H1 (cell line): ENCODE measurements at regions not wholly inside any gene's neighbourhood (a gene's known extent, or its start where the extent isn't known, plus 50 kb on each side); places are given as distances from the start of the nearest gene placed in this dataset.

Experiments used
- CTCF ChIA-PET: fragments of 300-600 bp; sonication (Branson Sonifier 250); formaldehyde crosslinking; loops from one replicate; lab custom pipeline; 2021; ENCODE audit not compliant: partially characterized antibody; lab: Charles Lee
- POLR2A ChIA-PET: fragments of 300-600 bp; sonication (Branson Sonifier 250); formaldehyde crosslinking; loops from one replicate; lab custom pipeline; 2021; ENCODE audit warnings: inconsistent platforms; ENCODE audit not compliant: partially characterized antibody; lab: Charles Lee
- DNase-seq, 2 experiments: peaks; one replicate each; pipeline versions ENCODE4 v3.0.0 to v3.0.0-alpha.2; 2010 to 2022; ENCODE audit warnings: low spot score in 2 of 2, low read depth in 1 of 2, mixed read lengths in 1 of 2
- FAIRE-seq: peaks from 2 replicates; lab custom pipeline; 2011; peaks lifted over from hg19 to GRCh38; lab: Jason Lieb, UNC
- H2AFZ ChIP-seq: 2 replicates; pipeline ENCODE4 v1.8.1; 2012; ENCODE audit warnings: low read length, inconsistent platforms
- H2AK5ac ChIP-seq: 2 replicates; pipeline ENCODE4 v1.6.1; 2013; ENCODE audit warnings: low read depth, low read length
- H2BK120ac ChIP-seq: replicated peaks from 2 replicates; pipeline ENCODE3; 2013; ENCODE audit warnings: low read depth, low read length, inconsistent platforms
- H2BK12ac ChIP-seq: 2 replicates; pipeline ENCODE4 v1.6.1; 2013; ENCODE audit warnings: low read depth, low read length
- H2BK15ac ChIP-seq: 2 replicates; pipeline ENCODE4 v1.6.1; 2013; ENCODE audit warnings: low read length
- H2BK20ac ChIP-seq: 2 replicates; pipeline ENCODE4 v1.6.1; 2013; ENCODE audit warnings: low read length
- H2BK5ac ChIP-seq: 2 replicates; pipeline ENCODE4 v1.6.1; 2013; ENCODE audit warnings: low read depth, low read length
- H3K14ac ChIP-seq: 2 replicates; pipeline ENCODE4 v1.6.1; 2013; ENCODE audit warnings: inconsistent platforms; ENCODE audit not compliant: insufficient read length
- H3K18ac ChIP-seq: 2 replicates; pipeline ENCODE4 v1.6.1; 2013; ENCODE audit warnings: low read length; ENCODE audit errors: extremely low read depth
- H3K23ac ChIP-seq: 2 replicates; pipeline ENCODE4 v1.6.1; 2013; ENCODE audit warnings: inconsistent platforms; ENCODE audit not compliant: insufficient read length
- H3K23me2 ChIP-seq: 2 replicates; pipeline ENCODE4 v1.6.1; 2013; ENCODE audit warnings: low read depth, low read length
- H3K27ac ChIP-seq: 2 replicates; pipeline ENCODE4 v1.6.1; 2011; ENCODE audit warnings: low read depth, low read length, inconsistent platforms
- H3K27me3 ChIP-seq, 4 experiments: replicated peaks in 1 of 4; 1 replicate in 1 of 4; 2 replicates in 3 of 4; pipeline versions ENCODE4 v1.6.1 to v1.8.1; 2011 to 2013; ENCODE audit warnings: low read length in 3 of 4, mild to moderate bottlenecking in 3 of 4, inconsistent platforms in 2 of 4, mixed read lengths in 2 of 4, moderate library complexity in 1 of 4; ENCODE audit not compliant: control insufficient read depth in 3 of 4, insufficient read depth in 3 of 4; ENCODE audit errors: extremely low read depth in 1 of 4
- H3K36me3 ChIP-seq, 4 experiments: 2 replicates each; pipeline versions ENCODE4 v1.6.1 to v1.8.1; 2011 to 2013; ENCODE audit warnings: mild to moderate bottlenecking in 4 of 4, low read length in 3 of 4, moderate library complexity in 2 of 4, control low read depth in 1 of 4, inconsistent platforms in 1 of 4; ENCODE audit not compliant: insufficient read depth in 4 of 4, control insufficient read depth in 2 of 4
- H3K4ac ChIP-seq: replicated peaks from 2 replicates; pipeline ENCODE3; 2013; ENCODE audit warnings: low read length, low read depth, mixed read lengths, inconsistent platforms; ENCODE audit not compliant: insufficient read length
- H3K4me1 ChIP-seq, 4 experiments: replicated peaks in 1 of 4; 1 replicate in 1 of 4; 2 replicates in 3 of 4; pipeline versions ENCODE4 v1.6.1 to v1.8.1; 2011 to 2013; ENCODE audit warnings: low read length in 3 of 4, inconsistent platforms in 2 of 4, mixed read lengths in 1 of 4; ENCODE audit not compliant: insufficient read depth in 4 of 4, control insufficient read depth in 3 of 4
- H3K4me2 ChIP-seq, 2 experiments: 2 replicates each; pipeline versions ENCODE4 v1.6.1 to v1.8.1; 2011 to 2013; ENCODE audit warnings: low read depth in 2 of 2, low read length in 2 of 2, control low read depth in 1 of 2, inconsistent platforms in 1 of 2, mild to moderate bottlenecking in 1 of 2; ENCODE audit not compliant: insufficient read depth in 1 of 2
- H3K4me3 ChIP-seq, 4 experiments: fragments of 200-600, 300-600 bp in 1 of 4; sonication (generic), shearing (Covaris generic), sonication (Bioruptor Twin) in 1 of 4; 2 replicates each; pipeline versions ENCODE4 v1.5.1 to v1.8.1; 2011 to 2016; ENCODE audit warnings: low read length in 4 of 4, low read depth in 3 of 4, control low read depth in 2 of 4, inconsistent platforms in 2 of 4, mild to moderate bottlenecking in 2 of 4, mixed read lengths in 1 of 4, moderate library complexity in 1 of 4; ENCODE audit not compliant: insufficient read depth in 2 of 4; ENCODE audit errors: extremely low read depth in 1 of 4
- H3K56ac ChIP-seq: replicated peaks from 2 replicates; pipeline ENCODE3; 2013; ENCODE audit warnings: low read depth, mild to moderate bottlenecking, mixed read lengths, low read length, inconsistent platforms; ENCODE audit not compliant: insufficient read length
- H3K79me1 ChIP-seq: 2 replicates; pipeline ENCODE4 v1.6.1; 2013; ENCODE audit warnings: low read depth, low read length, control low read depth
- H3K79me2 ChIP-seq, 2 experiments: 2 replicates each; pipeline versions ENCODE4 v1.6.1 to v1.8.1; 2012 to 2013; ENCODE audit warnings: low read length in 2 of 2, mild to moderate bottlenecking in 2 of 2, inconsistent platforms in 1 of 2; ENCODE audit not compliant: insufficient read depth in 2 of 2, control insufficient read depth in 1 of 2
- H3K9ac ChIP-seq, 4 experiments: replicated peaks in 1 of 4; 1 replicate in 1 of 4; 2 replicates in 3 of 4; pipeline versions ENCODE4 v1.6.1 to v1.8.1; 2011 to 2013; ENCODE audit warnings: low read depth in 3 of 4, low read length in 3 of 4, control low read depth in 2 of 4, mild to moderate bottlenecking in 2 of 4, moderate library complexity in 2 of 4, inconsistent platforms in 1 of 4; ENCODE audit errors: extremely low read depth in 1 of 4
- H3K9me3 ChIP-seq, 2 experiments: 2 replicates each; pipeline versions ENCODE4 v1.6.1 to v1.8.1; 2012 to 2013; ENCODE audit warnings: mild to moderate bottlenecking in 2 of 2, moderate library complexity in 2 of 2, control low read depth in 1 of 2, inconsistent platforms in 1 of 2, low read depth in 1 of 2, low read length in 1 of 2, mixed read lengths in 1 of 2; ENCODE audit not compliant: insufficient read depth in 2 of 2
- H4K20me1 ChIP-seq, 2 experiments: replicated peaks in 1 of 2; 2 replicates each; pipeline versions ENCODE3 to v1.8.1; 2011 to 2013; ENCODE audit warnings: inconsistent platforms in 2 of 2, low read length in 2 of 2, mild to moderate bottlenecking in 1 of 2; ENCODE audit not compliant: insufficient read depth in 2 of 2, control insufficient read depth in 1 of 2
- H4K5ac ChIP-seq: 2 replicates; pipeline ENCODE4 v1.6.1; 2013; ENCODE audit warnings: low read length, low read depth, mixed read lengths, inconsistent platforms; ENCODE audit not compliant: insufficient read length
- H4K8ac ChIP-seq: 2 replicates; pipeline ENCODE4 v1.8.0; 2013; ENCODE audit warnings: mild to moderate bottlenecking, moderate library complexity, low read length, inconsistent platforms; ENCODE audit not compliant: insufficient read depth; ENCODE audit errors: extremely low read depth
- H4K91ac ChIP-seq: replicated peaks from 2 replicates; pipeline ENCODE3; 2013; ENCODE audit warnings: low read length, mixed read lengths, inconsistent platforms; ENCODE audit not compliant: insufficient read length
- E2F6 ChIP-seq: IDR thresholded peaks from 2 replicates; pipeline ENCODE4 v1.6.1; 2012; ENCODE audit warnings: inconsistent platforms
- TAF7 ChIP-seq: optimal IDR thresholded peaks from 2 replicates; pipeline ENCODE3; 2011; ENCODE audit warnings: low read depth, mild to moderate bottlenecking, inconsistent platforms, low read length, moderate library complexity, borderline replicate concordance
- YY1 ChIP-seq: IDR thresholded peaks from 2 replicates; pipeline ENCODE4 v1.6.1; 2011; ENCODE audit warnings: low read depth, mild to moderate bottlenecking, low read length
- WGBS, 2 experiments: shearing (Covaris generic) in 1 of 2; methylation state at CpG; one replicate each; pipeline versions ENCODE4 v1.1.6 to v1.1.7; 2013 to 2015; ENCODE audit warnings: low lambda C conversion rate in 2 of 2, mixed read lengths in 2 of 2, inconsistent platforms in 1 of 2, low coverage in 1 of 2, missing lambda C conversion rate in 1 of 2; ENCODE audit not compliant: insufficient replicate concordance in 2 of 2, insufficient coverage in 1 of 2, insufficient read length in 1 of 2; ENCODE audit errors: extremely low coverage in 1 of 2, missing lambda C conversion rate in 1 of 2; 5-methylcytosine and 5-hydroxymethylcytosine counted together

- no peaks in the 10 kb centered on the region for H3K9me3 ChIP-seq
- H3K18ac ChIP-seq, result no peak overlapping the region; the same call in 1 of the 2 replicates
- peak overlapping the region; percentile 96; the same call in 1 of the 2 replicates for H2BK12ac ChIP-seq
- H4K20me1 ChIP-seq, result no peaks in the 10 kb centered on the region
- H3K36me3 ChIP-seq, result no peaks in the 10 kb centered on the region
- no peak overlapping the region for H3K23ac ChIP-seq
- H2BK15ac ChIP-seq, result no peak overlapping the region
- peak overlapping the region; percentile 20 to 43; a peak in 2 of 4 replicates for H3K4me2 ChIP-seq
- H3K23me2 ChIP-seq, result no peaks in the 10 kb centered on the region; the same call in 1 of the 2 replicates
- H2BK5ac ChIP-seq, result peak overlapping the region; percentile 55; the same call in 1 of the 2 replicates
- no peak overlapping the region; the same call in 1 of the 2 replicates for H3K27ac ChIP-seq
- no peak for DNase-seq
- H3K56ac ChIP-seq, result no peak overlapping the region
- no peak overlapping the region for H3K14ac ChIP-seq
- 47% methylated on average over 6 of the region's 6 CpGs; no CpG with 5 or more reads in 1 of the 2 experiments for WGBS, 2 experiments
- 0 out of 2 replicates have a peak, but pooled peaks have one; percentile 44 for TF ChIP-seq YY1
- TF ChIP-seq TAF7, result no peak
- TF ChIP-seq E2F6, result no peak
- H4K91ac ChIP-seq, result peak overlapping the region; percentile 23
- POLR2A ChIA-PET, result no interaction called here
- no peak overlapping the region for H2AK5ac ChIP-seq
- peak overlapping the region; percentile 13; the same call in 1 of the 2 replicates for H2BK20ac ChIP-seq
- H3K4ac ChIP-seq, result no peak overlapping the region
- peaks cover 0 to 2% of the 10 kb centered on the region in 2 experiments; a peak in 1 of 4 replicates for H3K79me2 ChIP-seq
- H3K4me1 ChIP-seq, result peaks cover 0 to 17% (median 11%) of the 10 kb centered on the region in 4 experiments; a peak in 4 of 7 replicates
- no peak overlapping the region for H2AFZ ChIP-seq
- CTCF ChIA-PET, result interaction anchor here (0.7 to 1.0 kb wide), 2 partner anchors 23 to 441 kb away, joined by 3 to 4 read pairs; no protein-coding TSS in a partner anchor
- H3K4me3 ChIP-seq, result peak overlapping the region in 1 of 4 experiments; percentile 30; a peak in 1 of 8 replicates
- H3K27me3 ChIP-seq, result no peaks in the 10 kb centered on the region
- no peaks in the 10 kb centered on the region for H3K79me1 ChIP-seq
- H4K5ac ChIP-seq, result no peak overlapping the region
- H4K8ac ChIP-seq, result no peak overlapping the region
- no peak for FAIRE-seq
- H2BK120ac ChIP-seq, result peak overlapping the region; percentile 25
- H3K9ac ChIP-seq, result no peak overlapping the region
These were observed 397.6 kb downstream of the LIG4 start for GRCh38 chr13:107817647-107818287.
